DND-41 (cell line): ENCODE measurements at regions not wholly inside any gene's neighbourhood (a gene's known extent, or its start where the extent isn't known, plus 50 kb on each side); places are given as distances from the start of the nearest gene placed in this dataset.

Experiments
- EZH2 ChIP-seq: IDR thresholded peaks from 3 replicates; pipeline ENCODE4 v1.6.1; 2012; ENCODE audit warnings: borderline replicate concordance, low read depth, mild to moderate bottlenecking, moderate library complexity, low read length, inconsistent platforms; ENCODE audit not compliant: severe bottlenecking
- TF ChIP-seq, protein P1 (sequence below): IDR thresholded peaks from 2 replicates; pipeline ENCODE4 v1.5.1; 2012; ENCODE audit warnings: borderline replicate concordance, low read length, moderate library complexity, mild to moderate bottlenecking; ENCODE audit not compliant: poor library complexity, severe bottlenecking; ENCODE audit errors: extremely low read depth

DNA sequence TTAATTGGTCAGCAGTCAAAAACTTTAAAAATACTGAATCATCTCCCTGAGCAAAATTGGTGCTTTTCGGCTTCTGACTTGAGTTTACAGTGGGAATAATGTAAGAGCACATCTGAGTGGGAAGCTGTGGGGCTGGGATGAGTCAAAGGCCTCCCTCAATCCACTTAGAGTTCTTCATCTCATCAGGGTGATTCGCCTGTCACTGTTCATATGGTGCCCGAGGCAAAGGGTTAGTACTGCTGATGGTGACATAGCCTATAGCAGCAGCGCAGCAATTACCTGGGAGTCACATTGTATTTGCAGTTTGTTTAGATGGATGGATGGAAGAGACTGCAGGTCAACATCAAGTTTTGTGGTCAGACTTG lies 113.8 kb upstream of the ZNF608 start:
- TF ChIP-seq, protein P1, sequence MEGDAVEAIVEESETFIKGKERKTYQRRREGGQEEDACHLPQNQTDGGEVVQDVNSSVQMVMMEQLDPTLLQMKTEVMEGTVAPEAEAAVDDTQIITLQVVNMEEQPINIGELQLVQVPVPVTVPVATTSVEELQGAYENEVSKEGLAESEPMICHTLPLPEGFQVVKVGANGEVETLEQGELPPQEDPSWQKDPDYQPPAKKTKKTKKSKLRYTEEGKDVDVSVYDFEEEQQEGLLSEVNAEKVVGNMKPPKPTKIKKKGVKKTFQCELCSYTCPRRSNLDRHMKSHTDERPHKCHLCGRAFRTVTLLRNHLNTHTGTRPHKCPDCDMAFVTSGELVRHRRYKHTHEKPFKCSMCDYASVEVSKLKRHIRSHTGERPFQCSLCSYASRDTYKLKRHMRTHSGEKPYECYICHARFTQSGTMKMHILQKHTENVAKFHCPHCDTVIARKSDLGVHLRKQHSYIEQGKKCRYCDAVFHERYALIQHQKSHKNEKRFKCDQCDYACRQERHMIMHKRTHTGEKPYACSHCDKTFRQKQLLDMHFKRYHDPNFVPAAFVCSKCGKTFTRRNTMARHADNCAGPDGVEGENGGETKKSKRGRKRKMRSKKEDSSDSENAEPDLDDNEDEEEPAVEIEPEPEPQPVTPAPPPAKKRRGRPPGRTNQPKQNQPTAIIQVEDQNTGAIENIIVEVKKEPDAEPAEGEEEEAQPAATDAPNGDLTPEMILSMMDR = no peak
- no peak for TF ChIP-seq EZH2
